Esophagus muscularis mucosa (tissue), 4 donors: ENCODE measurements at regions not wholly inside any gene's neighbourhood (a gene's known extent, or its start where the extent isn't known, plus 50 kb on each side); places are given as distances from the start of the nearest gene placed in this dataset.

ENCODE experiments used
- DNase-seq: peaks from one replicate; pipeline ENCODE4 v3.0.0-alpha.2; 2017; ENCODE audit errors: extremely low spot score
- H3K27ac ChIP-seq, 4 donors: fragments of 200-600 bp; sonication (generic); replicated peaks in 1 of 4; 1 replicate in 3 of 4; 2 replicates in 1 of 4; pipeline ENCODE4 v1.5.1; 2016 to 2019; ENCODE audit warnings: mild to moderate bottlenecking in 1 of 4
- H3K27me3 ChIP-seq, 4 donors: fragments of 200-600 bp; sonication (generic); one replicate each; pipeline versions ENCODE4 v1.5.1 to v1.6.0; 2016 to 2019
- H3K36me3 ChIP-seq, 4 donors: fragments of 200-600 bp; sonication (generic); one replicate each; pipeline ENCODE4 v1.5.1; 2016 to 2019
- H3K4me1 ChIP-seq, 4 donors: fragments of 200-600 bp; sonication (generic); one replicate each; pipeline ENCODE4 v1.5.1; 2016 to 2019
- H3K4me3 ChIP-seq, 4 donors: fragments of 200-600 bp; sonication (generic); 1 replicate in 2 of 4; 2 replicates in 2 of 4; pipeline ENCODE4 v1.5.1; 2016 to 2019; ENCODE audit warnings: mild to moderate bottlenecking in 4 of 4, moderate library complexity in 1 of 4
- H3K9me3 ChIP-seq, 4 donors: fragments of 200-600 bp; sonication (generic); 1 replicate in 3 of 4; 2 replicates in 1 of 4; pipeline ENCODE4 v1.5.1; 2016 to 2019
- EP300 ChIP-seq: sonication (generic); formaldehyde crosslinking; IDR thresholded peaks from one replicate; pipeline ENCODE4 v1.6.1; 2017; ENCODE audit warnings: antibody characterized with exemption
- POLR2A ChIP-seq: fragments of 450-650 bp; IDR thresholded peaks from one replicate; pipeline ENCODE4 v1.6.1; 2017; ENCODE audit warnings: antibody characterized with exemption, moderate library complexity, mild to moderate bottlenecking, low read depth
- POLR2AphosphoS5 ChIP-seq, 2 donors: sonication (generic); formaldehyde crosslinking; IDR thresholded peaks; one replicate each; pipeline ENCODE4 v1.6.1; 2017; ENCODE audit warnings: antibody characterized with exemption in 2 of 2
- WGBS: methylation state at CpG from one replicate; pipeline ENCODE4 v1.1.5; 2018; 5-methylcytosine and 5-hydroxymethylcytosine counted together
- intact Hi-C: fragments of 100-400 bp; cut with DNase I; formaldehyde crosslinking; loops from one replicate; pipeline ENCODE4 v1.15.1; 2023
- TF ChIP-seq, protein P1 (sequence below), 3 experiments: fragments of 200-600 bp in 2 of 3; fragments of 450-650 bp in 1 of 3; sonication (generic) in 2 of 3; IDR thresholded peaks; one replicate each; pipeline ENCODE4 v1.5.1; 2017 to 2019; ENCODE audit warnings: antibody characterized with exemption in 3 of 3, mild to moderate bottlenecking in 2 of 3, moderate library complexity in 1 of 3

DNA sequence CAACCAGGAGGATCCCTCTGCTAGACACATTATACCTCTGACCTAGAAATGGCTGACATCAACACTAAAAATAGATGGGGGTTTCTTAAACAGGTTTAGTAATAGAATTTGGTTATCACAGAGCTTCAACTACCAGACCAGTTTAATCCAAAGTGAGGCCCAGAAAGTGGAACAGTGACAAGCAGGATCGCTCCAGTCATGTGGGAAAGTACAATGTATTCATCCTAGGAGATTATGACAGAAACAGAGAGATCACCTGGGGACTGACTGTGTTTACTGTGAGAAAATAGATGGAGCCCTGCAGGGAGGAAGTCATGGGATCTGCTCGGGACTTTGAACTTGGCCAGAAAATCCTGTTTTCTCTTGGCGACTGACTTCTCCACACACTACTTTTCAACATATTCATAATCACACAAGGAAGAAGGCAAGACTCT is 238.7 kb upstream of the SOX4 start:
- WGBS = 63% methylated on average over 3 of the region's 3 CpGs
- Histone ChIP-seq H3K27me3 (no peaks in the 10 kb centered on the region), H3K27ac (no peak overlapping the region)

DNA sequence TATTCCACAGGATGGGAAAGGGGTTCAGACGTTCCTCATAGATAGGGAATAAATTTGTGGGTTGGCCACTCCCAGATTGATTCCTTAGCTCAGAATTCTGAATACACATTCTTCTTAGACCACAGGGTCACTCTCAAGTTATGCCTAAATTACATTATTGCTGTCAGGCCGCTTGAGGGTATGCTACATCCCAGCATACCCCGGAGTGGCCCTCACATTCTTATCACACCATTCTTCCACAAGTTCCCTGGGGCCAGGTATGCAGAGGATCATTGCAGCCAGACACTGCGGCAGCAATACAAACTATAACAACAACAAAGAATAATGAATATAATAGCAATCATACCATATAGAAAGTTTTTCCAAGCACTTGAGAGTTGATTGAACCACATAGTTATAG is 237.9 kb upstream of the SOX4 start:
- Histone ChIP-seq H3K9me3 (no peaks in the 10 kb centered on the region), H3K4me1 (no peaks in the 10 kb centered on the region), H3K27me3 (no peaks in the 10 kb centered on the region), H3K4me3 (no peak overlapping the region), H3K27ac (no peak overlapping the region), H3K36me3 (no peaks in the 10 kb centered on the region)
- WGBS = 90% methylated on average over 4 of the region's 4 CpGs
- DNase-seq = no peak
- intact Hi-C loops = no loop called here
- TF ChIP-seq POLR2A (no peak), POLR2AphosphoS5 (IDR thresholded peaks at IDR 0.05) (no peak), EP300 (no peak)
- TF ChIP-seq, protein P1, sequence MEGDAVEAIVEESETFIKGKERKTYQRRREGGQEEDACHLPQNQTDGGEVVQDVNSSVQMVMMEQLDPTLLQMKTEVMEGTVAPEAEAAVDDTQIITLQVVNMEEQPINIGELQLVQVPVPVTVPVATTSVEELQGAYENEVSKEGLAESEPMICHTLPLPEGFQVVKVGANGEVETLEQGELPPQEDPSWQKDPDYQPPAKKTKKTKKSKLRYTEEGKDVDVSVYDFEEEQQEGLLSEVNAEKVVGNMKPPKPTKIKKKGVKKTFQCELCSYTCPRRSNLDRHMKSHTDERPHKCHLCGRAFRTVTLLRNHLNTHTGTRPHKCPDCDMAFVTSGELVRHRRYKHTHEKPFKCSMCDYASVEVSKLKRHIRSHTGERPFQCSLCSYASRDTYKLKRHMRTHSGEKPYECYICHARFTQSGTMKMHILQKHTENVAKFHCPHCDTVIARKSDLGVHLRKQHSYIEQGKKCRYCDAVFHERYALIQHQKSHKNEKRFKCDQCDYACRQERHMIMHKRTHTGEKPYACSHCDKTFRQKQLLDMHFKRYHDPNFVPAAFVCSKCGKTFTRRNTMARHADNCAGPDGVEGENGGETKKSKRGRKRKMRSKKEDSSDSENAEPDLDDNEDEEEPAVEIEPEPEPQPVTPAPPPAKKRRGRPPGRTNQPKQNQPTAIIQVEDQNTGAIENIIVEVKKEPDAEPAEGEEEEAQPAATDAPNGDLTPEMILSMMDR (IDR thresholded peaks at IDR 0.05) = no peak

More for the DNA sequence above, 238.7 kb upstream of the SOX4 start:
- Histone ChIP-seq H3K4me3 (no peak overlapping the region), H3K9me3 (no peaks in the 10 kb centered on the region), H3K4me1 (no peaks in the 10 kb centered on the region), H3K36me3 (no peaks in the 10 kb centered on the region)
- DNase-seq = no peak
- TF ChIP-seq, protein P1 (IDR thresholded peaks at IDR 0.05) = no peak
- TF ChIP-seq EP300 (no peak), POLR2AphosphoS5 (IDR thresholded peaks at IDR 0.05) (no peak), POLR2A (no peak)
- intact Hi-C loops = no loop called here

DNA sequence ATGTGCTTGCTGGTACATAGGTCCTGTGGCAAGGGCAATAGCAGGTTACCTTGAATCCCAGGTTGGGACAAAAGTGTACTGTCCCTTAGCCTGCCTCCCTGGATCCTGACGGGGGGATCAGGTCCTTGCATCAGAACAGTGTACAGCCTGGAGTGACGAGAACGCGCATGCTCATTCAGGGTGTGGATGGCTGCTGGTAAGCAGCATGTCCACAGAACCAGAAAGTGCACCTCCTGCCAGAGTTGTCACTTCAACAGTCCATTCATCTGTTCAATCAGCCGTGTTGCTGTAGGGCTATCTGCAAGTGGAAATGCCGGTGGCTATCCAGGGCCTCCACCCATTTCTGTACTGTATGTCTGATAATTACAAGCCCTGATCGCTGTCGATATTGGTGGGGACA is 236.3 kb upstream of the SOX4 start:
- Histone ChIP-seq H3K27me3 (no peaks in the 10 kb centered on the region), H3K27ac (no peak overlapping the region), H3K4me3 (no peak overlapping the region), H3K36me3 (no peaks in the 10 kb centered on the region), H3K9me3 (no peaks in the 10 kb centered on the region), H3K4me1 (no peaks in the 10 kb centered on the region)
- TF ChIP-seq EP300 = no peak
- TF ChIP-seq, protein P1 (IDR thresholded peaks at IDR 0.05) = no peak
- no peak for TF ChIP-seq POLR2AphosphoS5 (IDR thresholded peaks at IDR 0.05)
- no peak for TF ChIP-seq POLR2A
- DNase-seq = no peak
- intact Hi-C loops = no loop called here
- WGBS = 100% methylated on average over 6 of the region's 8 CpGs

DNA sequence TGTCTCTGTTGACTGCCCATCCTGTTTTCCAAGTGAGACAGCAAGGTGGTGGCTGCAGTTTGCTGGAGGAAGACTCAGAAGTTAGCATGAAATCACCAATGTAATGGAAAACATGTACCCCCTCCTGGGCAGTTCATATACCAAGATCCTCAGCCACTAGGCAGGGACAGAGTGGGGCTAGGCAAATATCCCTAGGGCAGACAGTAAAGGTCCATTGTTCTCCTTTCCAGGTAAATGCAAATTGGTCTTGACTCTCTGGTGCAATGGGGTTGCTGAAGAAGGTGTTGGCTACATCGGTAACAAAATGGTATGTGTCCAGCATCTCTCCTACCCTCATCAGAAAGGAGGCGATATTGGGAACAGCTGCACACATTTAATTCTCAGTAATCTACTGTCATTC is 233.6 kb upstream of the SOX4 start:
- 90% methylated on average over 2 of the region's 2 CpGs for WGBS
- intact Hi-C loops = no loop called here
- Histone ChIP-seq H3K36me3 (no peaks in the 10 kb centered on the region), H3K27ac (no peak overlapping the region), H3K9me3 (no peaks in the 10 kb centered on the region), H3K4me3 (no peak overlapping the region), H3K27me3 (no peaks in the 10 kb centered on the region), H3K4me1 (no peaks in the 10 kb centered on the region)
- TF ChIP-seq POLR2A (no peak), EP300 (no peak), POLR2AphosphoS5 (IDR thresholded peaks at IDR 0.05) (no peak)
- TF ChIP-seq, protein P1 (IDR thresholded peaks at IDR 0.05) = no peak
- DNase-seq = no peak

DNA sequence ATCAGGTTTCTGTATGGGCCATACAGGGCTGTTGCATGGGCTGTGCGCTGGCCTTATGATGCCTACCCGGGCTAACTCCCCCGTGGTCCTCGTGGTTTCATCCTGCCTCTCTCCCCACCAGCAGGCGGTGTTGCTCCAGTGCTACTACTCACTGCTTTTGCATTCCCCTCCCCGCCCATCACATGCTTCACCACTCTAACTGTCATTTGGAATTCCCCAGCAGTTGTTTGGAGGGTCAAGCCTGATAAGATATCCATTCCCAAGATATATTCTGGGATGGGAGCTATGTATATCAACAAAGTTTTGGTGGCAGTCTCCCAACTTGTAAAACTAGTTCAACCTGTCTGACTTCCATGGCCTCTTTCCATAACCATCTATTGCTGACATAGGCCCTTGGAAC is 233.2 kb upstream of the SOX4 start:
- no peak overlapping the region for H3K27ac ChIP-seq
- TF ChIP-seq, protein P1 (IDR thresholded peaks at IDR 0.05) = no peak
- intact Hi-C loops = no loop called here
- no peaks in the 10 kb centered on the region for H3K36me3 ChIP-seq
- no peaks in the 10 kb centered on the region for H3K27me3 ChIP-seq
- H3K4me3 ChIP-seq = no peak overlapping the region
- 91% methylated on average over 6 of the region's 6 CpGs for WGBS
- DNase-seq = no peak
- H3K9me3 ChIP-seq = no peaks in the 10 kb centered on the region
- H3K4me1 ChIP-seq = no peaks in the 10 kb centered on the region
